Eye (tissue), 1 donor: ENCODE measurements at regions not wholly inside any gene's neighbourhood (a gene's known extent, or its start where the extent isn't known, plus 50 kb on each side); places are given as distances from the start of the nearest gene placed in this dataset.
"Not testable (repeated sequence)": the region's sequence is repeated elsewhere in the genome, so short reads cannot be mapped to it uniquely, and the experiment has no call there.

Source experiments
- DNase-seq: peaks from one replicate; pipeline ENCODE4 v3.0.0-alpha.2; 2015

DNA sequence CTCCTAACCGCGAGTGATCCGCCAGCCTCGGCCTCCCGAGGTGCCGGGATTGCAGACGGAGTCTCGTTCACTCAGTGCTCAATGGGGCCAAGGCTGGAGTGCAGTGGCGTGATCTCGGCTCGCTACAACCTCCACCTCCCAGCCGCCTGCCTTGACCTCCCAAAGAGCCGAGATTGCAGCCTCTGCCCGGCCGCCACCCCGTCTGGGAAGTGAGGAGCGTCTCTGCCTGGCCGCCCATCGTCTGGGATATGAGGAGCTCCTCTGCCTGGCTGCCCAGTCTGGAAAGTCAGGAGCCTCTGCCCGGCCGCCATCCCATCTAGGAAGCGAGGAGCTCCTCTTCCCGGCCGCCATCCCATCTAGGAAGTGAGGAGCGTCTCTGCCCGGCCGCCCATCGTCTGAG, 58.8 kb upstream of the ANKRD30BL start:
- DNase-seq, result not testable (repeated sequence)

DNA sequence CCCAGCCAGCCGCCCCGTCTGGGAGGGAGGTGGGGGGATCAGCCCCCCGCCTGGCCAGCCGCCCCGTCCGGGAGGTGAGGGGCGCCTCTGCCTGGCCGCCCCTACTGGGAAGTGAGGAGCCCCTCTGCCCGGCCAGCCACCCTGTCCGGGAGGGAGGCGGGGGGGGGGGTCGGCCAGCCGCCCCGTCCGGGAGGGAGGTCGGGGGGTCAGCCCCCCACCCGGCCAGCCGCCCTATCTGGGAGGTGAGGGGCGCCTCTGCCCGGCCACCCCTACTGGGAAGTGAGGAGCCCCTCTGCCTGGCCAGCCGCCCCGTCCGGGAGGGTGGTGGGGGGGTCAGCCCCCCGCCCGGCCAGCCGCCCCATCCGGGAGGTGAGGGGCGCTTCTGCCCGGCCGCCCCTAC, 60.1 kb upstream of the ANKRD30BL start:
- DNase-seq, result not testable (repeated sequence)

DNA sequence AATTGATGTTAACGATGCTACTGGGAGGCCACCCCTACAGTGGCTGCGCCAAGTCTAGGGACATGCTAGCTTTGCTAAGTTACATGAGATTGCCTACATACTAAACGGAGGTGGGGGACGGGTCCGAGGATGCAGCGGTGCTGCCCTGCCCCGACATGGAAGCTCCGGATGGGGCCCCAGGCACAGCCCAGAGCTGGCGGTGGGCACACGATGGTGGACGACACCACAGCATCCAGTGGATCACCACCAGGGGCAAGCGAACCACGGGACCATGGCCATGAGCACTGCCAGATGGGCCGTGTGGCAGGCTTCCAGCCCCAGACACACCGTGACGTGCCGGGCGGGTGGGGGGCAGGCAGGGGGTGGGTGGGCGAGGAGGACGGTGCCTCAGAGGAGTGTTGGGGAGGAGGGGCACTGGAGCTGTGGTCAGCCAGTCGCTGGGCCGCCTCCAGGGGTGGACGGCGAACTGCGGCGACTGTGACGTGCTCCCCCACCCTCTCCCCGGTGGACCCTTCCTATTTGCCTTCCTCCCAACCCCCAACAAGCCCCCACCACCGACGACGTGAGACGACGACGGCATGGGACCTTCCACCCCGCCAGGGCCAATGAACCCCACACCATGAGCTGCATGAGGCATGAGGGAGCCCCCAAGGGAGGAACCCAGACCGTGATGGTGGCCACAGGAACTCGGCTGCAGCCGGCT, 90.6 kb upstream of the ANKRD30BL start:
- no peak for DNase-seq

DNA sequence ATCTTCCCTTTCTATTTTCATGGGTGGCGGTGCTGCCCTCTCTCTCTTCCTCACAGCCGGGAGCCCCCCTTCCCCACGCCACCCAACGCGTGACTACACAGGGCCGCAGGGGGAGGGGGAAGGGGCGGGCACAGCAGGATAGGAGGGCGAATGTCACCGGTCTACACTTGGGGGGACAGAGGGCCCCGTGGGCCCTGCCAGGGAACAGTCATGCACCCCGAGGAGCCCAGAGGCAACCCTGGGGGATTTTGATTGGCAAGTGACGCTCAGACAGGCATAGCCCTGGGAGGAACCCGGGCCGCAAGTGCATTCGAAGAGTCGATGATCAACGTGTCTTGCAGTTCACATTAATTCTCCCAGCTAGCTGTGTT, 91.1 kb upstream of the ANKRD30BL start:
- no peak for DNase-seq

DNA sequence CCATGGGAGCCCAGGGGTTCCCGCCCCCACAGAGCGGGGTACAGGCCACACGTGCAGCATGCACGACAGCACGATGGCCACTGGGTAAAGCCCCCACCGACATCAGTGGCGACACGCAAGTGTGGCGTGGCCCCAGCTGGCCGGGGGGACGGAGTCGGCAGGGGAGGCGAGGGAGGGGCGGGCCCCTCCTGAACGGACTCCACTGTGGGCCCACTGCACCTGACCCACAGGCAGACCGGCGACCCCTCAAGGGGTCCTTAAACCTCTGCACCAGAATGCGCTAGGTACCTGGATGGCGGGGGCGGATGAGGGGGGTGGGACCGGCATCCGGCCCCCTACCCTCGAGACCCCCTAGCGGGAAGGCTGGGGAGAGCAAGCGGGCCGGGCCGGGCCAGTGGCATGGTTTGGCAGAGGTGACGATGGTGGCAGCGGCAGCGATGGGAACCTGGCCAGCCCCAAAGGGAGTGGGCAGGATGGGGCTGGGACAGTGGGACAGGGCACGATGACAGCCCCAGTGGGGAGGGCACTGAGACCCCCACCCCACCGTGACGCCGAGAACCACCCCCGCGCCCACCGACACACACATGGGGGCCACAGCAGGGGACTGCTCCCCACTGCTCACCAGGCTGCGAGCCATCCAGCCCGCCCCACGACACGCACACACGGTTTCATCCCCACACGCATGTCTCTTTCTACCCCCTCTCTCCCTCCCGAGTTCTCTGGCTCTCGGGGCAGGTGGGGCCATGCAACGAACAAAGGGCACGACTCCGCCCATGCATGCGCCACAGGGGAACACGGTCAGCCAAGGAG, 91.9 kb upstream of the ANKRD30BL start:
- DNase-seq, result no peak

DNA sequence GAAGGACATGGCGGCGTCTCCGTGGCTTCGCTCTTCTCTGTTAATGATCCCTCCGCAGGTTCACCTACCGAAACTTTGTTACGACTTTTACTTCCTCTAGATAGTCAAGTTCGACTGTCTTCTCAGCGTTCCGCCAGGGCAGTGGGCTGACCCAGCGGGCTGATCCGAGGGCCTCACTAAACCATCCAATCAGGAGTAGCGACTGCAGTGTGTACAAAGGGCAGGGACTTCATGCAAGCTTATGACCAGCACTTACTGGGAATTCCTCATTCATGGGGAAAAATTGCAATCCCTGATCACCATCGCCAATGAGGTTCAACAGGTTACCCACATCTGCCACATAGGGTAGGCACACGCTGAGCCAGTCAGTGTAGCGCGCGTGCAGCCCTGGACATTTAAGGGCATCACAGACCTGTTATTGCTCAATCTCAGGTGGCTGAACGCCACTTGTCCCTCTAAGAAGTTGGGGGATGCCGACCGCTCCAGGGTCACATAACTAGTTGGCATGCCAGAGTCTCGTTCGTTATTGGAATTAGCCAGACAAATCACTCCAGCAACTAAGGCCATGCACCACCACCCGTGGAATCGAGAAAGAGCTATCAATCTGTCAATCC, 92.7 kb upstream of the ANKRD30BL start:
- DNase-seq, result not testable (repeated sequence)

DNA sequence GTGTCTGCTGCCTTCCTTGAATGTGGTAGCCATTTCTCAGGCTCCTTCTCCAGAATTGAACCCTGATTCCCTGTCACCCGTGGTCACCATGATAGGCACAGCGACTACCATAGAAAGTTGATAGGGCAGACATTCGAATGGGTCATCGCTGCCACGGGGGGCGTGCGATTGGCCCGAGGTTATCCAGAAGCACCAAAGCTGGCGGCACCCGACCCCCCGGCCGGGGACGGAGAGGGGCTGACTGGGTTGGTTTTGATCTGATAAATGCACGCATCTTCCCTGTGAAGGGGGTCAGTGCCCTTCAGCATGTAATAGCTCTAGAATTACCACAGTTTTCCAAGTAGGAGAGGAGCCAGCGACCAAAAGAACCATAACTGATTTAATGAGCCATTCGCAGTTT, 94.0 kb upstream of the ANKRD30BL start:
- no peak for DNase-seq

DNA sequence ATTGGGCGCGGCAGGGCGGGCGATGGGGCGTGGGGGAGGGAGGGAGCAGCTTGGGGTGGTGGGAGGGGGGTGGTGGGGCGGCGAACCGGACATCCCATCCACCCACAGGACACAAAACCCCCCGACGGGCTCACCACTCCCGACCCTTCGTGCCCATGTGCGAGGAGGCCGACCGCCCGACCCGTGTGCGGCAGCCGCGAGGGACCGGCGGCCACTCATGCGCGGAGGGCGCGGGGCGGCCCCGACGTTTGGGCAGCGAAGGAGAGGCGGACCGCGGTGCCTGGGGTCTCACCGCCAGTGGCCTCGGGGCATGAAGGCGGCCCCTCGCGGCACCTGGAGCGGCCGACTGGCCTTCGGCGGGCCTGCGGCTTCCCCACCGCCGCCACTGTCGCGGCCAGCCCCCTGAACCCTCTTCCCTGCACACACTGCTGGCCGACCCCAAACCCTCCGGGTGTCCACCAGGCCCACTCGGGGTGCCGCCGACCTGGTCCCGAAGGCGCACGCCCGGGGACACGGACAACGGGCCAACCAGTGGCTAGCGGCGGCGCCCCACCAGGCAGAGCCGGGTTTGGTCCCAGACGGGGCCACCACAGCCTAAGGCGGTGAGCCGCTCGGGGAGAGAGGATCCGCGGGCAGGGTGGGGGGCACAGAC, 94.6 kb upstream of the ANKRD30BL start:
- DNase-seq, result peak; percentile 37

DNA sequence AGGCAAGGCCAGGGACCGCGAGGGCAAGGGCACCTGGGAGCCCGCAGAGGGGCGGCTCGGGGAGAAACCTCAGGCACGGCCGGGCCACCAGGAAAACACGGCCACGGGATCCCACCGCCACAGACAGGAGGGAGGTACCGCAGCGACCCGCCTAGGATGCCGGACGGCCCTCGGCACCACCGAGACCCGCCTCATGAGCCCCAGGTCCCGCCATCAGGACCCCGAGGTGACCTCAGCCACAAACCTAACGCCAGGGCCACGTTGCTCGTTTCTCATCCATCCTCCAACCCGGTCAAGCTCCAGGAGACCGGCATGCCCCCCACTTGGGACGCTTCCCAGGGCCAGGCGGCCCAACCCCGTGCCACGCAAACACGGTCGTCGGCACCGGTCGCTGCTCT, 95.2 kb upstream of the ANKRD30BL start:
- not testable (repeated sequence) for DNase-seq

DNA sequence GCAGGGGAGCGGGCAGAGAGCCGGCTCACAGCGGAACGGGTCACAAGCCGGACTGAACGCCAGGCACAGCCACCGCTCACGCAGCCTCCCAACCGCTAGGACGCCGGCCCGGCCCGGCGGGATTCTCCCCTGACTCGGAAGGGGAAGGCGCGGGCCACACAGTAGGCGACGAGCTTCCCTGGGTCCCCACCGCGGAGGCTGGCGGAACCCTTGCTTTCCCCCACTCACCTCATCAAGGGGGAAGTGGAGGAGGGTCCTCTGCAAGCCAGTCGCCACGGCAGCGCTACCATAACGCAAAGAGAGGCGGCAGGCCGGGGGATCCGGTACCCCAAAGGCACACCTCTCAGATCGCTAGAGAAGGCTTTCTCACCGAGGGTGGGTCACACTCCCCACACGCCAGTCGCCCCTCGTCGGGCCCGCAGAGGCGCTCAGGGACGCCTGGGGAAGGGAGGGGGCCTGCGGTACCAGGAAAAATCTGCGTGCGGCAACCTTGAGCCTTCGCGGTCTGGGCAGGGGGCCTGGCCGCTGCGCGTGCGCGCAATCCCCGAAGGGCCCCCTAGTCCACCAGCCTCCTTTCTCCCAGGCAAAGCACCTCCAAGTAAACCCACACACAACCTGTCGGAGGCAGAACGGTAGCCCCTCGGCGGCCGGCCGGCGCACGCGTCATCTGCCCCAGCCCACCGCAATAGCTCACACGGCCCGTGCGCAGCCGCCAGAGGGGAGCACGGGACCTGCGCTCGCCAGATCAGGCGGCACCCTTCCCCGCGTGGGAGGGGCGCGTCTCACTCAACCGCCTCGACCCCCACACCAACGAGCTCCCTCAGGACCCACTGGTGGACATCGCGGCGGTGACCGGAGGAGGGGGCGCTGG, 95.8 kb upstream of the ANKRD30BL start:
- peak; percentile 79 for DNase-seq

DNA sequence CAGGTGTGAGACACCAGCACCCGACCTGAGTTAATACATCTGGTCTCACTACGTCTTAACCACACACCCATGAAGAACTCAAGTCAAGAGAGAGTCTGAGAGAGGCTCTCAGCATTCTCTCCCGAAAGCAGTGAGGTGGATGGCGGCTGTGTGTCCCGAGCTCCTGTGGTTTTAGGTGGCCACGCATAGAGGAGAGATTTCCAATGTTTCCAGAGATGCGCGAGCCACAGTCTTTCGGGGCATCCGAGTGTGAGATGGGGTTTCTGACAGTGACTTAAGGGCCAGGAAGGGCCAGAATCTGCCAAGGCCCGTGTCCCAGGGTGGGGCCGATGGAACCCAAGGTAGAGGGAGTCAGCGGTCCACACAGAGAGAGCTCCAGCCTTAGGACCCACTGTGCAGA, 97.5 kb upstream of the ANKRD30BL start:
- DNase-seq, result not testable (repeated sequence)

DNA sequence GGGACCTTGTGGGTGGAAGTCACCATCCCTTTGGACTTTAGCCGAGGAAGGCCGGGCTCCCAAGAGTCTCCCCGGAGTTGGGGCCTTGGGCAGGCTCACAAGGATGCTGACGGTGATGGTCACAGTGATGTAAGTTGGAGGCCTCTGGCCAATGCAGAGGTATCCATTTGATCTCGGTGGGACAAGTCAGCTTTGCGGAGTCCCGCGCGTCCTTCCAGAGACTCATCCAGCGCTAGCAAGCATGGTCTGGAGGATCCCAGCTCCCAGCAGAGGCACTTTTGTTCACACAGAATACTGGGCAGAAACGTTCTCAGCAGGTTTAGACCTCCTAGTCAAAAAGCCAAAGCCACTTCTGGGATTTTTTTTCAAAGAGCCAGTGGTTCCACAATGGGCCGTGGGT, 103.8 kb upstream of the ANKRD30BL start:
- not testable (repeated sequence) for DNase-seq

DNA sequence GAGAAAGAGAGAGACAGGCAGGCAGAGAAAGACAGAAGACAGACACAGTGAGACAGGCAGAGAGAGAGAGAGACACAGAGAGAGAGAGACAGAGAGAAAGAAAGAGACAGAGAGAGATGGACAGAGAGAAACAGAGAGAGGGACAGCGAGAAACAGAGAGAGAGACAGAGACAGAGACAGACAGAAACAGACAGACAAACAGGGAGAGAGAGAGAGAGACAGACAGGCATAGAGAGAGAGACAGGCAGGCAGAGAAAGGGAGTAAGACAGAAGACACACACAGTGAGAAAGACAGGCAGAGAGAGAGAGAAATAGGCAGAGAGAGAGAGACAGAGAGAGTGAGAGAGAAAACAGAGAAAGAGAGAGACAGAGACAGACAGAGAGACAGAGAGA, 105.3 kb upstream of the ANKRD30BL start:
- no peak for DNase-seq

DNA sequence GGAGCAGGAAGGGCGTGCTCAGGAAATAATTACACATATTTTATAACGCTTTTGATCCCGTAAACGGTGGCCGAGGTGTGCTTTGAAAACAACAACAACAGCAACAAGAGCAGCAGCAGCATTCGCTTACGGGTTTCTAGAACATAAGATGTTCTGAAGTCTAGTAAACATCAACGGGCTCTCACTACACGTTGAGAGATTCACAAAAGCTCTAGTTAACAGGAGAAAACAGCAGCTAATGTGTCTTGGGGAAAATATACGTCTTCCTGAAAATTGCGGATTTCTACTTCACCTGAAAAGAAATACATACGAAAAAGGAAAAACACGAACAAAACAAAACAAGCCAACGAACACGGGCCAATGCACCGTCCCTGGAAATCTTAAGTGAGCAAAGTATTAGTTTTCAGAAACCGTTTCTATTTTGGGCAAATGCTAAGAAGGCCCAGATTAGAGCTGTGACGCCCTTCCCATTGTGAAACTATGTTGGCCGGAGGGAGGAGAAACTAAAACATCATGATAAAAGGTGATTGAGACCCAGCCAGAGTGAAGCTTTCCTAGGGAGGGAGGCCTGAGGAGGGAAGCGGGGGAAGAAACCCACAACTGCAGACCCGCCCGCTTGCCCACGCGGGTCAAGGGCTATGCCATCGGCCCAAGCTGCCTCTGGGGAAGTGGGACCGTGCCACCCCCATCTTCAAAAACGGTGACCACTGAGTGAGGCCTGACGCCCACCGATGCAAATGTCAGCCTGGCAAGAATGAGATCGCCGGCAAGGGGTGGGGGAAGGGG, 105.9 kb upstream of the ANKRD30BL start:
- DNase-seq, result peak; percentile 83

DNA sequence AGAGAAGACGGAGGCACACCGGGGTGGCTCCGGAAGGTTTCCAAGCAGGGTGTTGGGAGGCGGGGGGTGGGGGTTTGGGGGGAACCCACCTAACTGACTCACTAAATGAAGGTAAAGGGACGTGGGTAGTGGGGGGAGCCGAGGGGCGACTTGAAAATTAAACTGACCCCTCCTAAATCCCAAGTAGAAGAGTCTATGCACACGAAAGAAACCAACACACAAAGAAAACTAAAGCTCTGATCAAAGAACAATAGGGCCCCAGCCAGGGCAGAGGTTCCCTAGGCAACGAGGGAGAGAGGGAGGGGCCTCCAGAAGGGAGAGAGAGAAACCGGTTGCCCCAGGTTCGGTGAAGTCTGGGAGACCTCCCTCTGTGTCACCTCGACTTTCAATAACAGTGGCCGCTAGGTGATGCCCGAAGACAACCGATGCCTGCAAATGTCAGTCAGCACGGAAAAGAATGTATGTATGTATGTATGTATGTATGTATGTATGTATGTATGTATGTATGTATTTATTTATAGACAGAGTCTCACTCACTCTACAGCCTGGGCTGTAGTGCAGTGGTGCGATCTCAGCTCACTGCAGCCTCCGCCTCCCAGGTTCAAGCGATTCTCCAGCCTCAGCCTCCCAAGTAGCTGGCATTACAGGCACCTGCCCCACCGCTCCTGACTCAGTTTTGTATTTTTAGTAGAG, 106.7 kb upstream of the ANKRD30BL start:
- DNase-seq, result peak; percentile 96

DNA sequence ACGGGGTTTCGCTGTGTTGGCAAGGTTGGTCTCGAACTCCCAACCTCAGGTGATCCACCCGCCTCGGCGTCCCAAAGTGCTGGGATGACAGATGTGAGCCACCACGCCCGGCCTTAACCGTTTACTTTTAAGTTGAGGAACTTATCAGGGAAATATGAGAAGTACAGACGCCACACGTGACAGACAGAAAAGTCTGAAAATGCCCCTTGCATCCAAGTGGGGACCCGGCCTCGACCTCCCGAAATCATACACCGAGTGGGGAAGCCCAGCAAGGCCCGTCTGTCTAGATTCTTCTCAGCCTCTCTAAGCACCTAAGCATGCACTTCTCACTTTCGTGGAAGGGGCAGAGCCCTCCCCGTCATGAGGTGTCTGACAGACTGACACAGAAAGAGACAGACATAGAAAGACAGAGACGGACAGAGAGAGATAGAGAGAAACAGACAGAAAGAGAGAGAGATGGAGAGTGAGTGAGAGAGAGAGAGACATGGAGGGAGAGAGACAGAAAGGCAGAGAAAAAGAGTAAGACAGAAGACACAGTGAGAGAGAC, 107.3 kb upstream of the ANKRD30BL start:
- peak; percentile 25 for DNase-seq

DNA sequence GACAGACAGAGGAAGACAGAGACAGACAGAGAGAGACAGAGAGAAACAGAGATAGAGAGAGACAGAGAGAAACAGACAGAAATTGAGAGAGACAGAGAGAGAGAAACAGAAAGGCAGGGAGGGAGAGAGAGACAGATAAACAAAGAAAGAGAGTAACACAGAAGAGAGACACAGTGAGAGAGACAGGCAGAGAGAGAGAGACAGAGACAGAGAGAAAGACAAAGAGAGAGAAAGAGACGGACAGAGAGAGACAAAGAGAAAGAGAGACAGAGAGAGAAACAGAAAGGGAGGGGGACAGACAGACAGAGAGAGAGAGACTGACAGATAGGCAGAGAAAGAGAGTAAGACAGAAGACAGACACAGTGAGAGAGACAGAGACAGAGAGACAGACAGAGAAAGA, 108.5 kb upstream of the ANKRD30BL start:
- no peak for DNase-seq

DNA sequence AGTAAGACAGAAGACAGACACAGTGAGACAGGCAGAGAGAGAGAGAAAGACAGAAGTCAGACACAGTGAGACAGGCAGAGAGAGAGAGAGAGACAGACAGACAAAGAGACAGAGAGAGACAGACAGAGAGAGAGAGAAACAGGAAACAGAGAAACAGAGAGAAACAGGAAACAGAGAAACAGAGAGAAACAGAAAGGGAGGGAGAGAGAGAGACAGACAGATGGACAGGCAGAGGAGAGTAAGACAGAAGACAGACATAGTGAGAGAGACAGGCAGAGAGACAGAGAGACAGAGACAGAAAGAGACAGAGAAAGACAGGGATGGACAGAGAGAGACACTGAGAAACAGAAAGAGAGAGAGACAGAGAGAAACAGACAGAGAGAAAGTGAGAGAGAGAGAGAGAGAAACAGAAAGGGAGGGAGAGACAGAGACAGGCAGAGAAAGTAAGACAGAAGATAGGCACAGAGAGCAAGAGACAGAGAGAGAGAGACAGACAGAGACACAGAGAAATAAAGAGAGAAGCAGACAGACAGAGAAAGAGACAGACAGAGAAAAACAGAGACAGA, 109.3 kb upstream of the ANKRD30BL start:
- no peak for DNase-seq

DNA sequence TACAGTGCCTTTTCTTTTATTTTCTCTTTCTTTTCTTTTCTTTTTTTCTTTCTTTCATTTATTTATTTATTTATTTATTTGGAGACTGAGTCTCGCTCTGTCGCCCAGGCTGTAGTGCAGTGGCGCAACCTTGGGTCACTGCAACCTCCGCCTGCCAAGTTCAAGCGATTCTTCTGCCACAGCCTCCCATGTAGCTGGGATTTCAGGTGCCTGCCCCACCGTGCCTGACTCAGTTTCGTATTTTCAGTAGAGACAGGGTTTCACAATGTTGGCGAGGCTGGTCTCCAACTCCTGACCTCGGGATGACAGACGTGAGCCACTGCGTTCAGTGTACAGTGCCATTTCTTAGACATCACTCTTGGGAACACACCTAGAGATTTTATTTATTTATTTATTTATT, 110.0 kb upstream of the ANKRD30BL start:
- DNase-seq, result not testable (repeated sequence)

DNA sequence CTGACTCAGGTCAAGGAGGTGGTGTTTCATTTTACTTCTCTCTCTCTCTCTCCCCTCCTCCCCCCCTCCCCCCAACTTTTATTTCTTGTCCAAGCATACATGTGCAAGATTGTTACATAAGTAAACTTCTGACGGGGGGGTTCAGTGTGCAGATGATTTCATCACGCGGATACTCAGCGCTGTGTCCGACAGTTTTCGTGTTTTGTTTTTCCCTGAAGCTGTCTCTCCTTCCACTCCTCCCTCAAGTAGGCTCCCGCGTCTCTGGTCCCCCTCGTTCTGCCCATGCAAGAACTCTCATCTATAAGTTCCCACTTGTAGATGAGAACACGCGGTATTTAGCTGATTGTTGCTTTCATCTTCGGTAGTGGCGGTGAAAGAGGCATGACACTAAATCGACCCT, 111.0 kb upstream of the ANKRD30BL start:
- DNase-seq, result no peak
